ENCODE measurements at regions not wholly inside any gene's neighbourhood (a gene's known extent, or its start where the extent isn't known, plus 50 kb on each side); places are given as distances from the start of the nearest gene placed in this dataset.

DNA sequence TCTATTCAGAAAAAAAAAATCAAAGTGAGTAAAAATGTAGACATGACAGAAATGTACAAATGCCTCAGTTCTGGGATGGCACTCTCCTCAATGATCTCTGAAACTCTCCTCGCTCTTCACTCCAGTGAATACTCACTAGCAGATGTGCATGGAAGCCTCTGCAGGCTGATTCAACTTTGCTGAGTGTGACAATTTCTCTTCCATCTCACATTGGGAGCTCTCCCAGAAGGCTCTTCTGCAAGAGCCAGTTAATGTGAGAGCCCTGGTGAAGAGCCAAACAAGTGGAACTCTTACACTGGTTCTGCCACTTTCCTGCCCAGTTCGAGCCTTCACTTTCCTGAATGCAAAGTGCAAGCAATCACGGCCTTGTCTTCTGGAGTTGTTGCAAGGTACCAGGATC, 147.1 kb upstream of the IRX6 start:
- no peak overlapping the region for H3K4me3 ChIP-seq
- intact Hi-C loops (cut with DNase I): no loop called here
- TF ChIP-seq POLR2A (IDR thresholded peaks at IDR 0.05): no peak
- TF ChIP-seq, protein P1, sequence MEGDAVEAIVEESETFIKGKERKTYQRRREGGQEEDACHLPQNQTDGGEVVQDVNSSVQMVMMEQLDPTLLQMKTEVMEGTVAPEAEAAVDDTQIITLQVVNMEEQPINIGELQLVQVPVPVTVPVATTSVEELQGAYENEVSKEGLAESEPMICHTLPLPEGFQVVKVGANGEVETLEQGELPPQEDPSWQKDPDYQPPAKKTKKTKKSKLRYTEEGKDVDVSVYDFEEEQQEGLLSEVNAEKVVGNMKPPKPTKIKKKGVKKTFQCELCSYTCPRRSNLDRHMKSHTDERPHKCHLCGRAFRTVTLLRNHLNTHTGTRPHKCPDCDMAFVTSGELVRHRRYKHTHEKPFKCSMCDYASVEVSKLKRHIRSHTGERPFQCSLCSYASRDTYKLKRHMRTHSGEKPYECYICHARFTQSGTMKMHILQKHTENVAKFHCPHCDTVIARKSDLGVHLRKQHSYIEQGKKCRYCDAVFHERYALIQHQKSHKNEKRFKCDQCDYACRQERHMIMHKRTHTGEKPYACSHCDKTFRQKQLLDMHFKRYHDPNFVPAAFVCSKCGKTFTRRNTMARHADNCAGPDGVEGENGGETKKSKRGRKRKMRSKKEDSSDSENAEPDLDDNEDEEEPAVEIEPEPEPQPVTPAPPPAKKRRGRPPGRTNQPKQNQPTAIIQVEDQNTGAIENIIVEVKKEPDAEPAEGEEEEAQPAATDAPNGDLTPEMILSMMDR (IDR thresholded peaks at IDR 0.05): no peak
- ATAC-seq (no peak), DNase-seq (no peak)
- WGBS (ENCODE audit: insufficient coverage, low coverage, low lambda C conversion rate, missing lambda C conversion rate): 80% methylated on average over 2 of the region's 3 CpGs
- H3K9me3 ChIP-seq: no peaks in the 10 kb centered on the region
- H3K27ac ChIP-seq: no peak overlapping the region
- H3K4me1 ChIP-seq: no peaks in the 10 kb centered on the region
- H3K27me3 ChIP-seq: no peaks in the 10 kb centered on the region
- H3K36me3 ChIP-seq: no peaks in the 10 kb centered on the region

DNA sequence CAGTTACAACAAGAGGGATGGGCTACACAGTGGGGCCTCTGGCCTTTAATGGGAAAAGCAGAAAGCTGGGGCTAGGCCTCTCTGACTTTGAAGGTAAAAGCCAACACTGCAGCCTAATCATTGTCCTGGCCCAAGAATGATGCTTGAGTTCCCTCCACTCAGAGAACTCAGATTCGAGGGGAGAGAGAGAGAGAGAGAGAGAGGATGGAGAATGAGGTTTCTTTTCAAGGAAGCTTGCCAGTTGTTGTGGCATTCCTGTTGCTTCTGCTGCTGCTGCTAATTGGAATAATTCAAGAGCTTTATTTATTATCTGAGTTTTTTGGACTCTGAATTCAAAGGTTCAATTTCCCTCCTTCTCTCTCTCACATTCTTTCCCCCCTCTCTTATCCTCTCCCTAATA, 144.6 kb upstream of the IRX6 start:
- DNase-seq: no peak
- WGBS (ENCODE audit: insufficient coverage, low coverage, low lambda C conversion rate, missing lambda C conversion rate): 21% methylated on average over 1 of the region's 1 CpG
- Histone ChIP-seq H3K27me3 (no peaks in the 10 kb centered on the region), H3K27ac (no peak overlapping the region), H3K4me3 (no peak overlapping the region), H3K36me3 (no peaks in the 10 kb centered on the region), H3K4me1 (no peaks in the 10 kb centered on the region), H3K9me3 (no peaks in the 10 kb centered on the region)
- no peak for ATAC-seq
- TF ChIP-seq, protein P1 (IDR thresholded peaks at IDR 0.05): no peak
- no peak for TF ChIP-seq POLR2A (IDR thresholded peaks at IDR 0.05)
- intact Hi-C loops (cut with DNase I): no loop called here

DNA sequence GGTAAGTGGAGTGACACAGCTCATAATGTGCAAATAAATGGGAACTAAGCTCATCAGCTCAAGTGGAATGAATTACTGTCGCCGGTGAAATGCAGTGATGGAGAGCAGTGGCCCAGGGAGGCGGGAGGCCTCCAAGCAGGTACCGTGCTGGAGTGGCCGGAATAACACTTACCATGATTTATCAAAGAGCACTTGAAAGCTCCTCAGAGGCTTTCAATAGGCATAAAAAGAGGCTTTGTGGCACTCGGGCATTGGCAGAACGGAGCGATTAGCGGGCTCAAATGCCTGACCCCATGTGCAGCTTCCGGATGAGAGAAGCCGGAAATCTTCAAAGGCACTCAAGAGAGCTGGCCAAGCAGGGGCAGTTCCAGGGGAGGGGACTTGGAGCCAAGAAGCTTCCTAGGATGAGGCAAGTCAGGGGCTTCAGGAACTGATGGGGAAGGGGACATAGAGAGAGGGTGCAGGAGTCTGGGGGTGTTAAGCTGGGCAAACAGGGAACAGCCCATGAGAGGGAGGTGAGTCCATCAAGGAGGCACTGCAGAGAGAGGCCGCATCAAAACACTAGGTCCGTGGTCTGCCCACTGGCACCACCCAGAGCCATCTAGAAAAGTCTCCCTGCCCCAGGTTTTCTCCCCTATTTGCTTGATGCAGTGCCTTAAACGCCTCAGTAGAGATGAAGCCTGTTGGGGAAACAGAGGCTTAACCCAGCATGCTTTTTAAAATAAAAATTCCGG, 144.0 kb upstream of the IRX6 start:
- no peak overlapping the region for H3K4me3 ChIP-seq
- no peaks in the 10 kb centered on the region for H3K4me1 ChIP-seq
- H3K9me3 ChIP-seq: no peaks in the 10 kb centered on the region
- ATAC-seq (no peak), DNase-seq (no peak)
- H3K27me3 ChIP-seq: no peaks in the 10 kb centered on the region
- intact Hi-C loops (cut with DNase I): no loop called here
- no peak overlapping the region for H3K27ac ChIP-seq
- WGBS (ENCODE audit: insufficient coverage, low coverage, low lambda C conversion rate, missing lambda C conversion rate): 69% methylated on average over 15 of the region's 15 CpGs
- H3K36me3 ChIP-seq: no peaks in the 10 kb centered on the region
- no peak for TF ChIP-seq POLR2A (IDR thresholded peaks at IDR 0.05)
- TF ChIP-seq, protein P1 (IDR thresholded peaks at IDR 0.05): no peak

DNA sequence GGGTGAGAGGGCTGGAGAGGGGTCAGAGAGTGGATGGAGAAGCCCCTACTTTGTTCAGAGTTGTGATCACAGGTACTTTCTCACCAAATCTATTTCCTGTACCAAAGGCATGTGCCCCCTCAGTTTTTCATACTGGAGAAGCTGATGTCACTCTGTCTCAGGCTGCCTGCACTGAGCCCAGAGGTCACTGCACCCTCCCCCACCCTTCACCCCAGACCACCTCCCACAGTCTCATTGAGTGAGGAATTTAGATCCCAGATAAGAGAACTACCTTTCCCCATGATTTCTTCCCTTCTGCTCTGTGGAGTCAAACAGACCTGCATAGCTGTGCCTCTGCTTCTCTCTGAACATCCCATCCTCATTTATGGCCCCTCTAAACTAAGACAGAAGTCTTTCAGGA, 140.0 kb upstream of the IRX6 start:
- Histone ChIP-seq H3K4me3 (no peak overlapping the region), H3K27me3 (no peaks in the 10 kb centered on the region), H3K9me3 (no peaks in the 10 kb centered on the region), H3K36me3 (no peaks in the 10 kb centered on the region), H3K27ac (no peak overlapping the region), H3K4me1 (no peaks in the 10 kb centered on the region)
- ATAC-seq (no peak), DNase-seq (no peak)
- TF ChIP-seq, protein P1 (IDR thresholded peaks at IDR 0.05): no peak
- TF ChIP-seq POLR2A (IDR thresholded peaks at IDR 0.05): no peak
- intact Hi-C loops (cut with DNase I): no loop called here

DNA sequence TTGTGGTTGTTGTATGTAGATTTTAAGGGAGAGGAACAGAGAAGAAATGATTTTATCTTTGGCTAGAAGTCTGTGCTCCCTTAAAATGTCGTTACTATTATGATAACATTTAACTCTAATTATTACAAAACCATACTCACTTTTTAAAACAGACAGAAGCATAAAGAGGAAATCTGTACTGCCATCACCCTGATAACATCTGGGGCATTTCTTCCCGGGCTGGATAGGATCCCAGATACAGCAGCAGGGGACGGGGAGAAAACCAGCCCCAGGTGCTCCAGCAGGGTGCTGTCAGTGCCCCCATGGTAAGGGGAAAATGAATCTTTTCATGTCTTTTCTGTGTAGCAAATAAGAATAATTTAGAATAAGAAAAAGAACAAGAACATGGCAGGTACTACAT, 139.4 kb upstream of the IRX6 start:
- Histone ChIP-seq H3K27me3 (no peaks in the 10 kb centered on the region), H3K4me3 (no peak overlapping the region), H3K4me1 (no peaks in the 10 kb centered on the region), H3K36me3 (no peaks in the 10 kb centered on the region), H3K27ac (no peak overlapping the region), H3K9me3 (no peaks in the 10 kb centered on the region)
- DNase-seq (no peak), ATAC-seq (no peak)
- WGBS (ENCODE audit: insufficient coverage, low coverage, low lambda C conversion rate, missing lambda C conversion rate): 16% methylated on average over 3 of the region's 3 CpGs
- intact Hi-C loops (cut with DNase I): no loop called here
- TF ChIP-seq, protein P1 (IDR thresholded peaks at IDR 0.05): no peak
- TF ChIP-seq POLR2A (IDR thresholded peaks at IDR 0.05): no peak
